ENCODE measurements at regions not wholly inside any gene's neighbourhood (a gene's known extent, or its start where the extent isn't known, plus 50 kb on each side); places are given as distances from the start of the nearest gene placed in this dataset.

- no peak for TF ChIP-seq CHD7 (IDR thresholded peaks at IDR 0.05; ENCODE audit: insufficient replicate concordance, low read length)
These were observed 673.1 kb upstream of the CPEB2 start (continued) for GRCh38 chr4:14329228-14329627.

Data from H1 (cell line).